Epithelial cell of proximal tubule (primary cell): ENCODE measurements at regions not wholly inside any gene's neighbourhood (a gene's known extent, or its start where the extent isn't known, plus 50 kb on each side); places are given as distances from the start of the nearest gene placed in this dataset.
"Not testable (repeated sequence)": the region's sequence is repeated elsewhere in the genome, so short reads cannot be mapped to it uniquely, and the experiment has no call there.

ENCODE experiments used
- DNase-seq: peaks from one replicate; pipeline ENCODE4 v3.0.0-alpha.2; 2011; ENCODE audit warnings: low read depth
- H3K4me3 ChIP-seq: 2 replicates; pipeline ENCODE4 v1.5.1; 2011; ENCODE audit warnings: low read depth, mild to moderate bottlenecking, low read length
- CTCF ChIP-seq: conservative IDR thresholded peaks from 2 replicates; pipeline ENCODE4 v1.5.1; 2012; ENCODE audit warnings: low read depth, mild to moderate bottlenecking, low read length

DNA sequence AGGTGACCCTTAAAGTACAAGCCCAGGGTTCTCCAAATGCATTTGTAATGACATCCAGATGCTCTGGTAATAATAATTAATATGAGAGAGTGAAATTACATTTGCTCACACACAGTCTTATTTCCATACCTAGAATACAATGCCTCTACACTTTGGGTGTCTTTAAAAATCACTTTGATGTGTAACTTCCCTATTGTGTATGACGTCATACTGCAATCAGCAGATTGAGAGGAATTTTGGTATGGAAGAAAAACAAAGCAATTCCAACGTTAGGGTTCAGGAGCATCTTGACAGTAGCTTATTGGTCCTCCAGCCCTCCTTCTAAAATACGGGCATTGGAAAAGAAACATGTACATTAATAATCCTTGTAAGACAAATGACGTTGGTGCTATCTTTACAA is 670.6 kb upstream of the ZNF385D start:
- H3K4me3 ChIP-seq, result no peak overlapping the region
- DNase-seq, result no peak
- TF ChIP-seq CTCF, result no peak

- no peak for DNase-seq
- no peak for TF ChIP-seq CTCF
- no peak overlapping the region for H3K4me3 ChIP-seq
Measured at GRCh38 chr3:22431334-22431733, 680.3 kb upstream of the ZNF385D start.

GRCh38 chr3:22439626-22440025 is 688.6 kb upstream of the ZNF385D start:
- no peak overlapping the region for H3K4me3 ChIP-seq
- no peak for DNase-seq
- no peak for TF ChIP-seq CTCF

DNA sequence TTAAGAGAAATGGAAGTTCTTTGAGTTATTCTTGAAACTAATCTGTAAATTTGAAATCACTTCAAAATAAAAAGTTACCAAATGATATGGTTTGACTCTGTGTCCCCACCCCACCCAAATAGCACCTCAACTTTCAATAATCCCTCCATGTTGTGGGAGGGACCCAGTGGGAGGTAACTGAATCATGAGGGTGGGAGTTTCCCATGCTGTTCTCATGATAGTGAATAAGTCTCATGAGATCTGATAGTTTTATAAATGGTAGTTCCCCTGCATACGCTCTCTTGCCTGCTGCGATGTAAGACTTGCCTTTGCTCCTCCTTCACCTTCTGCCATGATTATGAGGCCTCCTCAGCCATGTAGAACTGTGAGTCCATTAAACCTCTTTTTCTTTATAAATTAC is 690.7 kb upstream of the ZNF385D start:
- no peak overlapping the region for H3K4me3 ChIP-seq
- DNase-seq, result no peak
- TF ChIP-seq CTCF, result no peak

- TF ChIP-seq CTCF, result no peak
- H3K4me3 ChIP-seq, result no peak overlapping the region
- DNase-seq, result no peak
Measured at GRCh38 chr3:22443571-22444233, 692.7 kb upstream of the ZNF385D start.

DNA sequence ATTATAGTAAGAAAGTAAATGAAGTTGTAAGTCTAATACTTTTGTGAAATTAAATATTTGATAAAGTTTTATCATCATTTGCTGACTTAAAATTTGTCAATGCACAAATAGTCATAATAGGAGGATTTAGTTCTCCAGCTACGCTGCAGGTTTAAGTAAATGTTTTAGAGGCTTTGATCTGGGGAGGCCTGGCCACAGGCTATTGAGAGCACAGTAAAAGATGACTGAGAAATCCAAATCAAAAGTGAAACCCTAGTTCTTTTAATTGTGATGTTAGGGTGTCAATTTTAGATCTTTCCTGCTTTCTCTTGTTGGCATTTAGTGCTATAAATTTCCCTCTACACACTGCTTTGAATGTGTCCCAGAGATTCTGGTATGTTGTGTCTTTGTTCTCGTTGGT is 694.3 kb upstream of the ZNF385D start:
- DNase-seq, H3K4me3 ChIP-seq: not testable (repeated sequence)

GRCh38 chr3:22450786-22451400 is 699.9 kb upstream of the ZNF385D start:
- no peak for DNase-seq
- H3K4me3 ChIP-seq, result no peak overlapping the region
- TF ChIP-seq CTCF, result no peak
